GM12873 (cell line): ENCODE measurements at regions not wholly inside any gene's neighbourhood (a gene's known extent, or its start where the extent isn't known, plus 50 kb on each side); places are given as distances from the start of the nearest gene placed in this dataset.

Source experiments
- CTCF ChIP-seq: IDR thresholded peaks from 2 replicates; pipeline ENCODE4 v1.5.1; 2012; ENCODE audit warnings: low read depth, mild to moderate bottlenecking, moderate library complexity, low read length, control low read depth; ENCODE audit not compliant: insufficient read depth; ENCODE audit errors: missing control alignments

- no peak for TF ChIP-seq CTCF
These were observed 129.2 kb downstream of the ATP6V1G3 start for GRCh38 chr1:198411240-198411639.

- no peak for TF ChIP-seq CTCF
These were observed 131.8 kb downstream of the ATP6V1G3 start for GRCh38 chr1:198408716-198409115.

- no peak for TF ChIP-seq CTCF
These were observed 140.4 kb downstream of the ATP6V1G3 start for GRCh38 chr1:198400063-198400462.

GRCh38 chr1:198399452-198399851, 141.0 kb downstream of the ATP6V1G3 start:
- no peak for TF ChIP-seq CTCF

GRCh38 chr1:198397208-198397808, 143.2 kb downstream of the ATP6V1G3 start:
- TF ChIP-seq CTCF: no peak

GRCh38 chr1:198391393-198392020, 149.0 kb downstream of the ATP6V1G3 start:
- TF ChIP-seq CTCF: no peak

GRCh38 chr1:198387587-198387986, 152.9 kb downstream of the ATP6V1G3 start:
- TF ChIP-seq CTCF: no peak
